ENCODE measurements at regions not wholly inside any gene's neighbourhood (a gene's known extent, or its start where the extent isn't known, plus 50 kb on each side); places are given as distances from the start of the nearest gene placed in this dataset.

GRCh38 chr20:53888951-53889350 is 181.4 kb downstream of the BCAS1 start:
- TF ChIP-seq, protein P1, sequence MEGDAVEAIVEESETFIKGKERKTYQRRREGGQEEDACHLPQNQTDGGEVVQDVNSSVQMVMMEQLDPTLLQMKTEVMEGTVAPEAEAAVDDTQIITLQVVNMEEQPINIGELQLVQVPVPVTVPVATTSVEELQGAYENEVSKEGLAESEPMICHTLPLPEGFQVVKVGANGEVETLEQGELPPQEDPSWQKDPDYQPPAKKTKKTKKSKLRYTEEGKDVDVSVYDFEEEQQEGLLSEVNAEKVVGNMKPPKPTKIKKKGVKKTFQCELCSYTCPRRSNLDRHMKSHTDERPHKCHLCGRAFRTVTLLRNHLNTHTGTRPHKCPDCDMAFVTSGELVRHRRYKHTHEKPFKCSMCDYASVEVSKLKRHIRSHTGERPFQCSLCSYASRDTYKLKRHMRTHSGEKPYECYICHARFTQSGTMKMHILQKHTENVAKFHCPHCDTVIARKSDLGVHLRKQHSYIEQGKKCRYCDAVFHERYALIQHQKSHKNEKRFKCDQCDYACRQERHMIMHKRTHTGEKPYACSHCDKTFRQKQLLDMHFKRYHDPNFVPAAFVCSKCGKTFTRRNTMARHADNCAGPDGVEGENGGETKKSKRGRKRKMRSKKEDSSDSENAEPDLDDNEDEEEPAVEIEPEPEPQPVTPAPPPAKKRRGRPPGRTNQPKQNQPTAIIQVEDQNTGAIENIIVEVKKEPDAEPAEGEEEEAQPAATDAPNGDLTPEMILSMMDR (IDR thresholded peaks at IDR 0.05 in 8 of 11, conservative IDR thresholded peaks at IDR 0.05 in 3 of 11), result no peak
- TF ChIP-seq POLR2A (IDR thresholded peaks at IDR 0.05), result no peak
- Histone ChIP-seq H3K27me3 (replicated peaks in 1 of 7) (no peaks in the 10 kb centered on the region), H3K4me3 (no peak overlapping the region), H3K9me3 (no peaks in the 10 kb centered on the region), H3K27ac (no peak overlapping the region), H3K36me3 (no peaks in the 10 kb centered on the region), H3K4me1 (peaks cover 0 to 29% (median 14%) of the 10 kb centered on the region in 6 donors)
- WGBS, 5 donors, result 91 to 96% (median 92%) methylated on average over 3 of the region's 3 CpGs
- intact Hi-C loops (cut with DNase I; ENCODE audit: low total_unique reads), result no loop called here
- DNase-seq, result no peak

DNA sequence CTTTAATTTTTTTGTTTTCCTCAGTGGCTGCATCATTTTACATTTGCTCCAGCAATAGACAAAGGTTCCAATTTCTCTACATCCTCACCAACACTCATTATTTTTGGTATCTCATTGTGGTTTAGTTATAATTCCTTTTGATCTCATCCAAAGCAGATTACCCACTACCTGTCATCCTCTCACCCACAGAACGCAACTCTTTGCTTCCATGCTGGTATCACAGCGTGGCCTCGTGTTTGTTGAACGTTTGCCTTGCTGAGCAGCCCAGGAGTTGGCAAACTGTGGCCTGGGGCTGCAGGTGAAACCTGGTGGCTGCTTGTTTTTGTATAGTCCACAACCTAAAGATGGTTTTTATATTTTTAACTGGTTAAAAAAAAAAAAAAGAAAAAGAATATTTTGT is 181.9 kb downstream of the BCAS1 start:
- Histone ChIP-seq H3K9me3 (no peaks in the 10 kb centered on the region), H3K36me3 (no peaks in the 10 kb centered on the region), H3K27me3 (replicated peaks in 1 of 7) (no peaks in the 10 kb centered on the region), H3K4me3 (no peak overlapping the region), H3K27ac (no peak overlapping the region), H3K4me1 (peaks cover 0 to 25% (median 11%) of the 10 kb centered on the region in 6 donors)
- DNase-seq, result no peak
- 65 to 82% (median 68%) methylated on average over 4 of the region's 4 CpGs for WGBS, 5 donors
- TF ChIP-seq, protein P1 (IDR thresholded peaks at IDR 0.05 in 8 of 11, conservative IDR thresholded peaks at IDR 0.05 in 3 of 11), result no peak
- no peak for TF ChIP-seq POLR2A (IDR thresholded peaks at IDR 0.05)
- TF ChIP-seq POLR2AphosphoS5 (IDR thresholded peaks at IDR 0.05), result no peak
- intact Hi-C loops (cut with DNase I; ENCODE audit: low total_unique reads), result no loop called here

DNA sequence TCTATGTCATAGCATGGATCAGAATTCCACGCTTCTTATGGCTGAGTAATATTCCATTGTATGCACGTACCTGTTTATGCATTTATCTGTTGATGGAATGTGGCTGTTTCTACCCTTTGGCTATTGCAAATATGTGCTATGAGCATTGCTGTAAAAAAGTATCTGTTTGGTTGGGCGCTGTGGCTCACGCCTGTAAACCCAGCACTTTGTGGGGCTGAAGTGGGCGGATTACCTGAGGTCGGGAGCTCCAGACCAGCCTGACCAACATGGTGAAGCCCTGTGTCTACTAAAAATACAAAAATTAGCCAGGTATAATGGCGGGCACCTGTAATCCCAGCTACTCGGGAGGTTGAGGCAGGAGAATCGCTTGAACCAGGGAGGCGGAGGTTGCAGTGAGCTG is 182.4 kb downstream of the BCAS1 start:
- no peak overlapping the region for H3K4me3 ChIP-seq
- no peaks in the 10 kb centered on the region for H3K27me3 ChIP-seq (replicated peaks in 1 of 7)
- peaks cover 0 to 19% (median 9%) of the 10 kb centered on the region in 6 donors for H3K4me1 ChIP-seq
- DNase-seq, result no peak
- no peak overlapping the region for H3K27ac ChIP-seq
- TF ChIP-seq POLR2AphosphoS5 (IDR thresholded peaks at IDR 0.05) (no peak), POLR2A (IDR thresholded peaks at IDR 0.05) (no peak)
- TF ChIP-seq, protein P1 (IDR thresholded peaks at IDR 0.05 in 8 of 11, conservative IDR thresholded peaks at IDR 0.05 in 3 of 11), result no peak
- 88 to 97% (median 95%) methylated on average over 10 of the region's 10 CpGs for WGBS, 5 donors
- intact Hi-C loops (cut with DNase I; ENCODE audit: low total_unique reads), result no loop called here
- no peaks in the 10 kb centered on the region for H3K36me3 ChIP-seq
- no peaks in the 10 kb centered on the region for H3K9me3 ChIP-seq

GRCh38 chr20:53884859-53885541 is 185.4 kb downstream of the BCAS1 start:
- no peak overlapping the region for H3K4me3 ChIP-seq
- H3K27me3 ChIP-seq (replicated peaks in 1 of 7), result no peaks in the 10 kb centered on the region
- H3K9me3 ChIP-seq, result no peaks in the 10 kb centered on the region
- intact Hi-C loops (cut with DNase I; ENCODE audit: low total_unique reads), result no loop called here
- no peak overlapping the region for H3K27ac ChIP-seq
- 76 to 92% (median 82%) methylated on average over 10 of the region's 10 CpGs for WGBS, 5 donors
- H3K4me1 ChIP-seq, result peaks cover 0 to 4% (median 0%) of the 10 kb centered on the region in 6 donors
- DNase-seq, result no peak
- TF ChIP-seq POLR2AphosphoS5 (IDR thresholded peaks at IDR 0.05) (no peak), POLR2A (IDR thresholded peaks at IDR 0.05) (no peak)
- TF ChIP-seq, protein P1 (IDR thresholded peaks at IDR 0.05 in 8 of 11, conservative IDR thresholded peaks at IDR 0.05 in 3 of 11), result no peak
- no peaks in the 10 kb centered on the region for H3K36me3 ChIP-seq

All from spleen (tissue), 11 donors.